ENCODE measurements at regions not wholly inside any gene's neighbourhood (a gene's known extent, or its start where the extent isn't known, plus 50 kb on each side); places are given as distances from the start of the nearest gene placed in this dataset.
A peak's percentile ranks its signal among the peaks of the same experiment; 100 is the strongest.

DNA sequence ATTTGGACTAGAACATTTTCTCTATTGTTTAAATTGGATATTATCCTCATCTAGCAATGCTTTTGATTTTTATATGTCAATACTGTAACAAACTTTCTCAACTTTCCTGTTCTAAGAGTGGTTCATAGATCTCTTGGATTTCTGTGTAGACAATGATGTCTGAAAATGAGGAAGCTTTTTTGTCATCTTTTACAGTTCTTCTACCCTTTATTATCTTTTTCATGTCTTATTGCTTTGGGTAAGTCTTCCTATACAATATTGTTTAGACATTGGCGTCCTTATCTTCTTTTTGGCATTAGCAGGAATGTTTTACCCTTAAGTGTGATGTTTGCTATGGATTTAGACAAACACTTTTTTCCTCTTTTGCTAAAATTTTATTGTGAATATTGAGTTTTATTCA, 91.5 kb upstream of the MTHFD1L start:
- Histone ChIP-seq H3K36me3 (ENCODE audit: insufficient read depth, low read length) (no peaks in the 10 kb centered on the region), H3K9me2 (ENCODE audit: insufficient read depth, low read length) (no peaks in the 10 kb centered on the region), H3K27me3 (ENCODE audit: insufficient read depth, low read depth, low read length) (no peaks in the 10 kb centered on the region)

DNA sequence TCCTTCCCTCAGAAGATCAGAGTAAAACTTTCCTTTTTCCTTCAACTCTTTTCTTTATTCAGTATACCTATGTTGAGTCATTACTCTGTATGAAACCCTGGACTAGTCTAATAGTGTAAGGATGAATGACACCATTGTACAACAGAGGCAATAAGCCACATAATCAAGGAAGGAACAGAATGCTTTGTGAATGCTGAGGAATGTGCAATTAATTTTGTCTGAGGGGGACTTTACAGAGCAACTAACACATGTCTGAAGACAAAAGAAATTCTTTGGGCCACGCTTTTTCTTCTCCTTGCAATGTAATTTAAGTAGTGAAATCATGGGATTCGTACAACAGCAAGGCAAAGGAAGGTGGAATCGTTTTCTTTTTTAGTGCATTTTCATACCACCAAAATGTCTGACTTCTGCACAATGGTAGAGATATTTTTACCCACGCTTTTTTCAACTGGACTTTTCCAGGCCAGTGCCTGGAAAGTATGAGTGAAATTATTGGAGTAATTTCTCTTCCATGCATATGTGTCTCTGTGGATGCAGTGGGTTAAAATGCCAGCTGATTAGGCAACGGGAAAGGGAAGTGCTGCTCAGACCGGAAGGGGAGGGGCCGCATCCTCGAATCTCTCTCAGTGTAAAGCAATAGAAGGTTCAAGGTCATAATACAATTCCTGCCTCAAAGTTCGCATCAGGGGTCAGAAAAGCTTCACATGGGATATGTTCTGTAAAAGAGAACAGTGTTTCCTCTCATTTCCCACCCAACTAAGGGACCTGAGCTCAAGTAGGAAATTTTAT, 89.9 kb upstream of the MTHFD1L start:
- TF ChIP-seq RAD21 (conservative IDR thresholded peaks at IDR 0.05) (no peak), MXI1 (conservative IDR thresholded peaks at IDR 0.05; ENCODE audit: poor library complexity, severe bottlenecking) (no peak), REST (IDR thresholded peaks at IDR 0.05; ENCODE audit: borderline replicate concordance) (peak; percentile 26), POLR2AphosphoS5 (IDR thresholded peaks at IDR 0.05) (peak; percentile 13), SMC3 (conservative IDR thresholded peaks at IDR 0.05; ENCODE audit: poor library complexity) (no peak), EZH2 (IDR thresholded peaks at IDR 0.05; ENCODE audit: borderline replicate concordance, insufficient read depth, low read length, poor library complexity, severe bottlenecking) (no peak)
- Histone ChIP-seq H3K4me3 (ENCODE audit: low read length) (peak overlapping the region; percentile 46), H3K79me2 (replicated peaks; ENCODE audit: insufficient read depth, low read length) (no peaks in the 10 kb centered on the region), H3F3A (ENCODE audit: insufficient read depth, low read length, poor library complexity, severe bottlenecking) (no peaks in the 10 kb centered on the region), H3K9me3 (ENCODE audit: low read length) (no peaks in the 10 kb centered on the region), H3K27ac (ENCODE audit: low read length) (peak overlapping the region; percentile 54), H3K36me3 (ENCODE audit: insufficient read depth, low read length) (no peaks in the 10 kb centered on the region), H4K20me1 (ENCODE audit: insufficient read depth) (no peaks in the 10 kb centered on the region), H3K4me2 (ENCODE audit: low read length) (peak overlapping the region; percentile 37), H3K9ac (ENCODE audit: low read length) (peak overlapping the region; percentile 22), H3K27me3 (ENCODE audit: insufficient read depth, low read depth, low read length) (no peaks in the 10 kb centered on the region), H3K9me2 (ENCODE audit: insufficient read depth, low read length) (no peaks in the 10 kb centered on the region), H2AFZ (ENCODE audit: low read depth, low read length) (peak overlapping the region; percentile 30)

More for the DNA sequence above, 91.5 kb upstream of the MTHFD1L start:
- Histone ChIP-seq H2AFZ (ENCODE audit: low read depth, low read length) (no peak overlapping the region), H3K9ac (ENCODE audit: low read length) (no peak overlapping the region), H3K4me3 (ENCODE audit: low read length) (no peak overlapping the region), H3F3A (ENCODE audit: insufficient read depth, low read length, poor library complexity, severe bottlenecking) (no peaks in the 10 kb centered on the region), H3K79me2 (replicated peaks; ENCODE audit: insufficient read depth, low read length) (no peaks in the 10 kb centered on the region), H3K4me2 (ENCODE audit: low read length) (no peak overlapping the region), H4K20me1 (ENCODE audit: insufficient read depth) (no peaks in the 10 kb centered on the region), H3K9me3 (ENCODE audit: low read length) (no peaks in the 10 kb centered on the region), H3K27ac (ENCODE audit: low read length) (no peak overlapping the region)
- TF ChIP-seq TAF1 (IDR thresholded peaks at IDR 0.05; ENCODE audit: low read depth): no peak
- TF ChIP-seq SMC3 (conservative IDR thresholded peaks at IDR 0.05; ENCODE audit: poor library complexity): no peak
- TF ChIP-seq POLR2AphosphoS5 (IDR thresholded peaks at IDR 0.05): no peak
- no peak for TF ChIP-seq EP300 (conservative IDR thresholded peaks at IDR 0.05; ENCODE audit: poor library complexity, severe bottlenecking)

- no peaks in the 10 kb centered on the region for H3K9me3 ChIP-seq (ENCODE audit: low read length)
- H3K4me3 ChIP-seq (ENCODE audit: low read length): no peak overlapping the region
- H3F3A ChIP-seq (ENCODE audit: insufficient read depth, low read length, poor library complexity, severe bottlenecking): no peaks in the 10 kb centered on the region
- H3K27ac ChIP-seq (ENCODE audit: low read length): no peak overlapping the region
- H3K27me3 ChIP-seq (ENCODE audit: insufficient read depth, low read depth, low read length): no peaks in the 10 kb centered on the region
- H3K36me3 ChIP-seq (ENCODE audit: insufficient read depth, low read length): no peaks in the 10 kb centered on the region
- H3K79me2 ChIP-seq (replicated peaks; ENCODE audit: insufficient read depth, low read length): no peaks in the 10 kb centered on the region
- H3K4me2 ChIP-seq (ENCODE audit: low read length): no peak overlapping the region
- H3K9me2 ChIP-seq (ENCODE audit: insufficient read depth, low read length): no peaks in the 10 kb centered on the region
- H2AFZ ChIP-seq (ENCODE audit: low read depth, low read length): no peak overlapping the region
- no peak for TF ChIP-seq POLR2AphosphoS5 (IDR thresholded peaks at IDR 0.05)
- H4K20me1 ChIP-seq (ENCODE audit: insufficient read depth): no peaks in the 10 kb centered on the region
- H3K9ac ChIP-seq (ENCODE audit: low read length): no peak overlapping the region
These were observed 87.8 kb upstream of the MTHFD1L start for GRCh38 chr6:150777736-150778135.

Data from neural cell (in vitro differentiated cells).